ENCODE measurements at regions not wholly inside any gene's neighbourhood (a gene's known extent, or its start where the extent isn't known, plus 50 kb on each side); places are given as distances from the start of the nearest gene placed in this dataset.

GRCh38 chr15:98501632-98502031, 146.7 kb upstream of the IGF1R start:
- H4K20me1 ChIP-seq (ENCODE audit: insufficient read depth, low read length), result no peaks in the 10 kb centered on the region
- no peaks in the 10 kb centered on the region for H3K36me3 ChIP-seq (ENCODE audit: insufficient read depth, low read length)
- H3K9me3 ChIP-seq (ENCODE audit: low read length), result no peaks in the 10 kb centered on the region
- no peaks in the 10 kb centered on the region for H3K79me2 ChIP-seq (ENCODE audit: insufficient read depth, low read length)
- H3K4me2 ChIP-seq (ENCODE audit: low read length), result no peak overlapping the region
- H2AFZ ChIP-seq (ENCODE audit: low read length), result no peak overlapping the region
- H3K27ac ChIP-seq (ENCODE audit: low read depth, low read length, poor library complexity, severe bottlenecking), result no peak overlapping the region
- no peak overlapping the region for H3K9ac ChIP-seq (ENCODE audit: low read length)
- no peak overlapping the region for H3K4me3 ChIP-seq (ENCODE audit: low read depth, low read length, poor library complexity, severe bottlenecking)
- H3K27me3 ChIP-seq (ENCODE audit: insufficient read depth, low read length), result no peaks in the 10 kb centered on the region
- no peaks in the 10 kb centered on the region for H3F3A ChIP-seq (ENCODE audit: insufficient read depth, low read length)
- no peaks in the 10 kb centered on the region for H3K4me1 ChIP-seq (ENCODE audit: insufficient read depth, low read length, severe bottlenecking)
- no peaks in the 10 kb centered on the region for H3K9me2 ChIP-seq (ENCODE audit: low read depth, low read length)
- TF ChIP-seq EZH2 (IDR thresholded peaks at IDR 0.05; ENCODE audit: borderline replicate concordance, low read length), result no peak

- H3K36me3 ChIP-seq (ENCODE audit: insufficient read depth, low read length), result no peaks in the 10 kb centered on the region
- H3K79me2 ChIP-seq (ENCODE audit: insufficient read depth, low read length), result no peaks in the 10 kb centered on the region
- no peaks in the 10 kb centered on the region for H3K9me3 ChIP-seq (ENCODE audit: low read length)
- H3K9ac ChIP-seq (ENCODE audit: low read length), result no peak overlapping the region
- no peak overlapping the region for H3K4me2 ChIP-seq (ENCODE audit: low read length)
- H2AFZ ChIP-seq (ENCODE audit: low read length), result no peak overlapping the region
- no peaks in the 10 kb centered on the region for H3K27me3 ChIP-seq (ENCODE audit: insufficient read depth, low read length)
- TF ChIP-seq CTCF (IDR thresholded peaks at IDR 0.05; ENCODE audit: low read length), result no peak
- no peak for TF ChIP-seq EZH2 (IDR thresholded peaks at IDR 0.05; ENCODE audit: borderline replicate concordance, low read length)
- H3K9me2 ChIP-seq (ENCODE audit: low read depth, low read length), result no peaks in the 10 kb centered on the region
- no peaks in the 10 kb centered on the region for H4K20me1 ChIP-seq (ENCODE audit: insufficient read depth, low read length)
- H3K4me3 ChIP-seq (ENCODE audit: low read depth, low read length, poor library complexity, severe bottlenecking), result no peak overlapping the region
- H3F3A ChIP-seq (ENCODE audit: insufficient read depth, low read length), result no peaks in the 10 kb centered on the region
- no peak overlapping the region for H3K27ac ChIP-seq (ENCODE audit: low read depth, low read length, poor library complexity, severe bottlenecking)
- no peaks in the 10 kb centered on the region for H3K4me1 ChIP-seq (ENCODE audit: insufficient read depth, low read length, severe bottlenecking)
These were observed 144.4 kb upstream of the IGF1R start for GRCh38 chr15:98503970-98504369.

- H3K9me3 ChIP-seq (ENCODE audit: low read length), result no peaks in the 10 kb centered on the region
- H3K27ac ChIP-seq (ENCODE audit: low read depth, low read length, poor library complexity, severe bottlenecking), result no peak overlapping the region
- H3K4me1 ChIP-seq (ENCODE audit: insufficient read depth, low read length, severe bottlenecking), result no peaks in the 10 kb centered on the region
- H3K4me3 ChIP-seq (ENCODE audit: low read depth, low read length, poor library complexity, severe bottlenecking), result no peak overlapping the region
- H3K9ac ChIP-seq (ENCODE audit: low read length), result no peak overlapping the region
- no peaks in the 10 kb centered on the region for H3K9me2 ChIP-seq (ENCODE audit: low read depth, low read length)
- no peaks in the 10 kb centered on the region for H3F3A ChIP-seq (ENCODE audit: insufficient read depth, low read length)
- no peak overlapping the region for H3K4me2 ChIP-seq (ENCODE audit: low read length)
- no peaks in the 10 kb centered on the region for H3K36me3 ChIP-seq (ENCODE audit: insufficient read depth, low read length)
- H4K20me1 ChIP-seq (ENCODE audit: insufficient read depth, low read length), result no peaks in the 10 kb centered on the region
- H3K79me2 ChIP-seq (ENCODE audit: insufficient read depth, low read length), result no peaks in the 10 kb centered on the region
- TF ChIP-seq CTCF (IDR thresholded peaks at IDR 0.05; ENCODE audit: low read length), result no peak
- TF ChIP-seq EZH2 (IDR thresholded peaks at IDR 0.05; ENCODE audit: borderline replicate concordance, low read length), result no peak
- H2AFZ ChIP-seq (ENCODE audit: low read length), result no peak overlapping the region
- no peaks in the 10 kb centered on the region for H3K27me3 ChIP-seq (ENCODE audit: insufficient read depth, low read length)
These were observed 143.3 kb upstream of the IGF1R start for GRCh38 chr15:98504998-98505397.

GRCh38 chr15:98505611-98506031, 142.7 kb upstream of the IGF1R start:
- H4K20me1 ChIP-seq (ENCODE audit: insufficient read depth, low read length), result no peaks in the 10 kb centered on the region
- no peak overlapping the region for H3K9ac ChIP-seq (ENCODE audit: low read length)
- H3K9me2 ChIP-seq (ENCODE audit: low read depth, low read length), result no peaks in the 10 kb centered on the region
- no peak for TF ChIP-seq CTCF (IDR thresholded peaks at IDR 0.05; ENCODE audit: low read length)
- no peak for TF ChIP-seq EZH2 (IDR thresholded peaks at IDR 0.05; ENCODE audit: borderline replicate concordance, low read length)
- H3K27me3 ChIP-seq (ENCODE audit: insufficient read depth, low read length), result no peaks in the 10 kb centered on the region; the same call in 1 of the 2 replicates
- H3K4me1 ChIP-seq (ENCODE audit: insufficient read depth, low read length, severe bottlenecking), result no peaks in the 10 kb centered on the region
- H3F3A ChIP-seq (ENCODE audit: insufficient read depth, low read length), result no peaks in the 10 kb centered on the region
- H3K4me3 ChIP-seq (ENCODE audit: low read depth, low read length, poor library complexity, severe bottlenecking), result no peak overlapping the region
- H3K9me3 ChIP-seq (ENCODE audit: low read length), result no peaks in the 10 kb centered on the region
- H3K36me3 ChIP-seq (ENCODE audit: insufficient read depth, low read length), result no peaks in the 10 kb centered on the region
- H2AFZ ChIP-seq (ENCODE audit: low read length), result no peak overlapping the region
- no peaks in the 10 kb centered on the region for H3K79me2 ChIP-seq (ENCODE audit: insufficient read depth, low read length)
- H3K27ac ChIP-seq (ENCODE audit: low read depth, low read length, poor library complexity, severe bottlenecking), result no peak overlapping the region
- no peak overlapping the region for H3K4me2 ChIP-seq (ENCODE audit: low read length)
